ENCODE measurements at regions not wholly inside any gene's neighbourhood (a gene's known extent, or its start where the extent isn't known, plus 50 kb on each side); places are given as distances from the start of the nearest gene placed in this dataset.

DNA sequence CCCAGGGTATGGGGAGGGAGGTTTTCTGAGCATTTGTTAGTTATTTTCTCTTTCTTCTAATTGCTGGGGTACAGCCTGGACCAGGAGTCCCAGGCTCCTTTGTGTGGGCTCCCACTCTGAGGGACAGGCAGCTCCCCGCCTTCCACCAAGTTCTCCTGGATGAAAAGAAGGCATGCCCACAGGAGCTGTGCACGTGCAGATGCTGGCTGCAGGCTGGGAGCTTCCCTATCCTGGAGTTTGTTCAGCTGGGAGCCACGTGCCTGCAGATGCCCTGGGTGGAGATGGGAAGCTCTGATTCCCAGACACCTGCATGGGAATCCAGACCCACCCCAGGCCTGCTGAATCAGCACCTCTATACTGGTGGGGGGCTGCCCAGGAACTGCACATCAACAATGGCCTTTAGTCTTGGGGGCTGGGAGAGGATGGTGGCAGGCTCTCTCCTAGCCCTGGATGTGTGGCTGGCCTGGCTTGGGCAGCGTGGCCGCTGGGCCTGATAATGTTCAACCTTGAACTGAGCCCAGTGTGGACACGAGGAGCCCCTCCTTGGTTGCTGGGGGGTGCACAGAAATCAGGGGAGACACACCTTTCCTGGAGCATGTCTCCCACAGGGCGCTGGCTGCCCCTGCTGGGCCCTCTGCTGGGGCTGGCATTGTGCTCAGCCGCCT, 233.6 kb upstream of the HS6ST1 start:
- H3K9ac ChIP-seq = no peak overlapping the region; a peak in 2 of 22 replicates
- peaks cover 12 to 52% (median 42%) of the 10 kb centered on the region in 10 experiments; a peak in 19 of 20 replicates for H3K4me1 ChIP-seq
- peak overlapping the region in 8 of 11 experiments; percentile 17 to 69 (median 56); a peak in 13 of 22 replicates for H3K4me2 ChIP-seq
- H3K36me3 ChIP-seq = no peaks in the 10 kb centered on the region
- TF ChIP-seq Cebpa-rat (IDR thresholded peaks at IDR 0.05) = no peak
- no peaks in the 10 kb centered on the region for H4K20me1 ChIP-seq
- no peaks in the 10 kb centered on the region for H3K27me3 ChIP-seq
- H3K27ac ChIP-seq = no peak overlapping the region
- peaks cover 0 to 8% (median 0%) of the 10 kb centered on the region in 11 experiments; a peak in 5 of 22 replicates for H3K9me3 ChIP-seq (replicated peaks in 1 of 11)
- no peak overlapping the region for H3K4me3 ChIP-seq

DNA sequence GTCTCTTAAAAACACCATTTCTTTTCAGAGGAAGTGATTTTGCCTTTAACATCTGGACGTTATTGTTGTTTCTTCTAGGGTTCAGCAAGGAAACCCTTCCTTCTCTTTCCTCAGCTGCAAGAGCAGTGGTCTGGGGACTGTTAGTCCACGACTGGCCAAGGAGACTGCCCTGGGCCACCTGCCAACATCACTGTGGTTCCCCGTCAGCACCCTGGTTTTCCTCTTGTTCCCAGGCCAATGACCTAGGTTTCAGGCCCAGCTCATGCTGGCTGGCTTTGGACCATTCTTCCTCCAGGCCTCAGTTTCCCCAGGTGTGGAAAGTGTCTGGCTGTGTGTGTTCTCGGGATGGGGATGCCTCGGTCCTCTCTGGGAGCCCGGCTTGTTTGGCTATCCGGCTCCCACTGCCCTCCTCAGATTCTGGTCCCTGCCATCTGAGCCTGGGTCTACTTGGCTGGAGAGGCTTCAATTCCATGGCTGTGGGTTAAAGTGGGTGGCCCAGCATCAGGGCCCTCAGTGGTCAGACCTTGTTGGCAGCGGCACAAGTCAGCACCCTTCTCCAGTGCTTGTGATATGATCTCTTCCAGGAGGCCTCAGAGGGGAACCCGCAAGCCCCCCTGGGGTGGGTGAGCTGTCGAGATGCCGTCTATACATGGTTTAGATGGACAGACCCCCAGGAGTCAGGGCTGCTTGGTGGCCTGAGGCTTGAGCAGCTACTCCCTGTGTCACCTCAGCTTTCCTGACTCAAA, 234.3 kb upstream of the HS6ST1 start:
- Histone ChIP-seq H3K4me1 (peaks cover 19 to 54% (median 46%) of the 10 kb centered on the region in 10 experiments), H3K4me2 (peak overlapping the region in 9 of 11 experiments; percentile 13 to 69 (median 55); a peak in 15 of 22 replicates), H3K27ac (no peak overlapping the region; a peak in 1 of 22 replicates), H3K4me3 (no peak overlapping the region), H3K9me3 (replicated peaks in 1 of 11) (peaks cover 0 to 8% (median 0%) of the 10 kb centered on the region in 11 experiments; a peak in 5 of 22 replicates), H3K27me3 (no peaks in the 10 kb centered on the region), H4K20me1 (no peaks in the 10 kb centered on the region), H3K9ac (no peak overlapping the region; a peak in 2 of 22 replicates), H3K36me3 (no peaks in the 10 kb centered on the region)
- no peak for TF ChIP-seq Cebpa-rat (IDR thresholded peaks at IDR 0.05)

- H3K9ac ChIP-seq = 0 out of 22 replicates have a peak overlapping the region, but pooled peaks of 2 of the 11 experiments have one; percentile 1 to 5
- peaks cover 29 to 58% (median 52%) of the 10 kb centered on the region in 10 experiments for H3K4me1 ChIP-seq
- peaks cover 0 to 8% (median 0%) of the 10 kb centered on the region in 11 experiments; a peak in 5 of 22 replicates for H3K9me3 ChIP-seq (replicated peaks in 1 of 11)
- H3K4me3 ChIP-seq = no peak overlapping the region
- no peaks in the 10 kb centered on the region for H3K36me3 ChIP-seq
- H4K20me1 ChIP-seq = no peaks in the 10 kb centered on the region
- H3K27me3 ChIP-seq = no peaks in the 10 kb centered on the region
- no peak for TF ChIP-seq Cebpa-rat (IDR thresholded peaks at IDR 0.05)
- H3K27ac ChIP-seq = no peak overlapping the region
- peak overlapping the region in 9 of 11 experiments; percentile 25 to 69 (median 55); a peak in 16 of 22 replicates for H3K4me2 ChIP-seq
These were observed 235.6 kb upstream of the HS6ST1 start for GRCh38 chr2:128554151-128554769.

DNA sequence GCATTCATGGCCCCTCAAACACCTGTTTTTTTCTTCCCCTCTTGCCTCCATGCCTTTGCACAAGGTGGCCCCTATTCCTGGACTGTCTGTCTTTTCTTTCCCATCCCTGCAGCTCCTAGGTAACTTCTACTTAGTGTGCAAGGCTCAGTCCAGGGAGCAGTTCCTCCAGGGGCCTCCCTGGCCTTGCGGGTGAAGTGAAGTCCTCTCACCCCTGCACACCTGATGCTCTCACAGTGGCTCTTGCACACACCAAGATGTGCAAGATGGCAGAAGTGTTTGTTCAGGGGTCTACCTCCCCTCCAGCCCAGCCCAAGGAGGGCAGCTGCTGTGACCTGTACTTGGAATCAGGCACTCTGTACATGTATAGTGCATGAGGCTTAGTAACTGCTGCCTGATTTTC, 236.8 kb upstream of the HS6ST1 start:
- Histone ChIP-seq H3K4me3 (no peak overlapping the region), H3K9ac (no peak overlapping the region), H4K20me1 (no peaks in the 10 kb centered on the region), H3K27me3 (no peaks in the 10 kb centered on the region), H3K27ac (no peak overlapping the region), H3K36me3 (no peaks in the 10 kb centered on the region), H3K9me3 (replicated peaks in 1 of 11) (peaks cover 0 to 8% (median 0%) of the 10 kb centered on the region in 11 experiments; a peak in 5 of 22 replicates), H3K4me2 (peak overlapping the region in 8 of 11 experiments; percentile 19 to 69 (median 54); a peak in 15 of 22 replicates), H3K4me1 (peaks cover 20 to 58% (median 52%) of the 10 kb centered on the region in 10 experiments)
- no peak for TF ChIP-seq Cebpa-rat (IDR thresholded peaks at IDR 0.05)

DNA sequence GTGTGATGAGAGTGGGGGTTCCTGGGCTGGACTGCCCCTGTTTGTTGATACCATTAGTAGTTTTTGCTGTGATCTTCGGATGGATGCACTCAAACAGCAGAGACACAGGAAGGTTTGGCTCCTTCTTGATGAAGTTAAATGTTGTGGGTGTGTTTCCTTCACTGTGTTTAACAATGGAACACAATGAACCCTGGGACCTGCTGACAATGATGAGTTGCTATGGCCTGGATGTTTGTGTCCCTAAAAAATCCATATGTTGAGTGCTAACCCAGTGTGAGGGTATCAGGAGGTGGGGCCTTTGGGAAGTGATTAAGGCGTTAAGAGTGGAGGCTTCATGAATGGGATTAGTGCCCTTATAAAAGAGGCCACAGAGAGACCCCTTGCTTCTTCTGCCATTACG, 237.4 kb upstream of the HS6ST1 start:
- Histone ChIP-seq H3K9ac (no peak overlapping the region), H3K9me3 (replicated peaks in 1 of 11) (peaks cover 0 to 8% (median 0%) of the 10 kb centered on the region in 11 experiments; a peak in 5 of 22 replicates), H3K27me3 (no peaks in the 10 kb centered on the region), H3K4me1 (peaks cover 20 to 58% (median 52%) of the 10 kb centered on the region in 10 experiments), H3K4me3 (no peak overlapping the region), H3K36me3 (no peaks in the 10 kb centered on the region), H3K4me2 (peak overlapping the region in 8 of 11 experiments; percentile 19 to 69 (median 54); a peak in 15 of 22 replicates), H3K27ac (peak overlapping the region in 1 of 11 experiments; percentile 58; a peak in 1 of 22 replicates), H4K20me1 (no peaks in the 10 kb centered on the region)
- no peak for TF ChIP-seq Cebpa-rat (IDR thresholded peaks at IDR 0.05)

DNA sequence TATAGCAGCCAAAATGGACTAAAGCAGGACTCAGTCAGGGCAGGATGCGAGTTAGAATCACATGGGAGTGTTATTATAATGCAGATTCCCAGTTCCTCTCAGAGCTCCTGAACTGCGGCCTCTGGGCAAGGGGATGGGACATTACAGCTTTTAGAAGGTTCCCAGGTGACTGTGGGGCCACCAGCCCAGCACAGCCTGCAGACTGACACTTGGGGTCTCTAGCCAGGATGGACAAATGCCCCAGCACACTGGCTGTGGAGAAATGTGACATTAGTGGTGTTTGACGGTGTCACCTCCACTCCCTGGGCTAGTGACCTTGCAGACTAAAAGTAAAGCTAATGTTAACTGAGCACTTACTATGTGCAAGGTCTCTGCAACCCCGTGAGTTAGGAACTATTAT, 238.0 kb upstream of the HS6ST1 start:
- no peaks in the 10 kb centered on the region for H4K20me1 ChIP-seq
- no peaks in the 10 kb centered on the region for H3K27me3 ChIP-seq
- TF ChIP-seq Cebpa-rat (IDR thresholded peaks at IDR 0.05) = no peak
- H3K4me2 ChIP-seq = peak overlapping the region in 9 of 11 experiments; percentile 19 to 69 (median 51); a peak in 13 of 22 replicates
- peak overlapping the region in 2 of 11 experiments; percentile 58 to 59; a peak in 6 of 22 replicates for H3K27ac ChIP-seq
- peaks cover 0 to 8% (median 0%) of the 10 kb centered on the region in 11 experiments; a peak in 5 of 22 replicates for H3K9me3 ChIP-seq (replicated peaks in 1 of 11)
- no peak overlapping the region for H3K4me3 ChIP-seq
- no peak overlapping the region for H3K9ac ChIP-seq
- H3K36me3 ChIP-seq = no peaks in the 10 kb centered on the region
- H3K4me1 ChIP-seq = peaks cover 20 to 58% (median 52%) of the 10 kb centered on the region in 10 experiments

- Histone ChIP-seq H3K4me3 (no peak overlapping the region), H3K27me3 (no peaks in the 10 kb centered on the region), H3K27ac (peak overlapping the region in 5 of 11 experiments; percentile 39 to 59 (median 50); a peak in 9 of 22 replicates), H4K20me1 (no peaks in the 10 kb centered on the region), H3K9me3 (replicated peaks in 1 of 11) (peaks cover 0 to 8% (median 0%) of the 10 kb centered on the region in 11 experiments; a peak in 5 of 22 replicates), H3K36me3 (no peaks in the 10 kb centered on the region), H3K4me1 (peaks cover 20 to 57% (median 51%) of the 10 kb centered on the region in 10 experiments), H3K4me2 (peak overlapping the region in 7 of 11 experiments; percentile 2 to 58 (median 35); a peak in 7 of 22 replicates), H3K9ac (no peak overlapping the region)
- no peak for TF ChIP-seq Cebpa-rat (IDR thresholded peaks at IDR 0.05)
These were observed 238.4 kb upstream of the HS6ST1 start for GRCh38 chr2:128557069-128557468.

DNA sequence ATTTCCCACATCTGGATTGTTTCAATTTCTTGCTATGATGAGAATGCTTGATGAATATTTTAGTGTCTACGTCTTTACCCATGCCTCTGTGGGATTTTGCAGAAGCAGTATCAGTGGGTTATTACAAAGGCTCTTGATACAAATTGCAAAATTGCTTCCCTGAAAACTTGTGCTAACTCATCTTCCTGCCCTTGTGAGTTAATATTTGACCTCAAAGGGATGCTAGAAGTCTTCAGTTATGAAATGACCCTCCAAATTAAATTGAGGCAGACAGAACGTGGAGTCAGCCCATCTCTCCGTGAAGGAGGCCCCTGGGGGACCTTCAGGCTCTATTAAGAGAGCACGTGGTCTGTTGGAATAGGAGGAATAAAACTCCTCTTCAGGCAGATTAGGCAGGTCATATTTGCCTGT, 239.2 kb upstream of the HS6ST1 start:
- peaks cover 20 to 49% (median 43%) of the 10 kb centered on the region in 10 experiments for H3K4me1 ChIP-seq
- peaks cover 0 to 8% (median 0%) of the 10 kb centered on the region in 11 experiments; a peak in 5 of 22 replicates for H3K9me3 ChIP-seq (replicated peaks in 1 of 11)
- peak overlapping the region in 10 of 11 experiments; percentile 4 to 51 (median 30); a peak in 10 of 22 replicates for H3K4me2 ChIP-seq
- TF ChIP-seq Cebpa-rat (IDR thresholded peaks at IDR 0.05) = peak in 1 of 11 experiments; percentile 29; a peak in 1 of 22 replicates
- no peak overlapping the region for H3K4me3 ChIP-seq
- peak overlapping the region in 1 of 11 experiments; percentile 9; a peak in 1 of 22 replicates for H3K9ac ChIP-seq
- no peaks in the 10 kb centered on the region for H3K36me3 ChIP-seq
- no peaks in the 10 kb centered on the region for H3K27me3 ChIP-seq
- no peaks in the 10 kb centered on the region for H4K20me1 ChIP-seq
- peak overlapping the region in 6 of 11 experiments; percentile 11 to 64 (median 28); a peak in 8 of 22 replicates for H3K27ac ChIP-seq

Data from BLaER1 treated with 17β-estradiol and CSF1 and Interleukin-3, amounts not matched to agents 10 nM and 100 nM (cell line).